Myocyte (in vitro differentiated cells): ENCODE measurements at regions not wholly inside any gene's neighbourhood (a gene's known extent, or its start where the extent isn't known, plus 50 kb on each side); places are given as distances from the start of the nearest gene placed in this dataset.

Experiments
- DNase-seq: peaks from one replicate; pipeline ENCODE4 v3.0.0-alpha.2; 2012; ENCODE audit warnings: low read depth

- DNase-seq: no peak
Observed at GRCh38 chr4:108219998-108220397, 51.3 kb upstream of the LEF1 start.
